ENCODE measurements at regions not wholly inside any gene's neighbourhood (a gene's known extent, or its start where the extent isn't known, plus 50 kb on each side); places are given as distances from the start of the nearest gene placed in this dataset.

GRCh38 chr7:156001496-156002260, 189.4 kb upstream of the SHH start:
- TF ChIP-seq CTCF (IDR thresholded peaks at IDR 0.05; ENCODE audit: borderline replicate concordance, control extremely low read depth, extremely low read depth, insufficient read depth, missing control alignments) = no peak
- DNase-seq (ENCODE audit: low spot score) = no peak
- in situ Hi-C loops (cut with MboI; ENCODE audit: low sequenced_read_pairs, unreplicated experiment) = no loop called here

DNA sequence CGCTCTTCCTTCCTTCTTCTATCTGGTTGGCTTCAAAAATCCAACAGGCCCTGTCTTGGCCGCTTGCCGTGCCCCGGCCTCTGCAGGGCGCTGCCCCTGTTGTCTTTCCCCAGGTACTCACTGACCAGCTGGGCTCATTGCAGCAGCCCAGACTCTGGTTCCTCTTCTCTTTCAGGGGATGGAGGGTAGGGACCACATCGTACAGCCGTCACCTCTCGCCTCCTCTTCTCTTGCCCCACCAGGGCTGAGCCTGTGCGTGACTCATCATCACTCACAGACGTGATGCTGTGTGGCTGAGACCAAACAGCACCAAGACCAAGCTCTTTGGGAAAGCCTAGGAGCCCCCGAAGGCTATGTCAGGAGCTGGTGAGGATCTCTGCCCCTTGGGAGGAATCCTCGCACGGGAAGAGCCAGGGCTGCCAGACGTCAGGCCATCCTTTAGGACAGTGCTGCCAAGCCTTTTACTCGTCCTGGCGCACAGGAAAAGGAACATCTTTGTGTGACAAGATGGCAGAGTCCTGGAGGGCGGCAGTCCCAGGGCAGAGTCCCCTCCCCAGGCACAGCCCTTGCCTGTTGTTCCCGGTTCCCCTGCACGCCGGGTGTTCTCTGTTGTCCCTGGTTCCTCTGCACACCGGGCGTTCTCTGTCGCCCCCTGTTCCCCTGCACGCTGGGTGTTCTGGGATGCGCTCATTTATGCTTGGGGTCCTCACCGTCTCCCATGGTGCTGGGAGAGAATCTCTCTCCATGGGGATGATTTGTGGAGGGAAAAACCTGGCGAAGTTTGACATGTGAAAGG, 188.5 kb upstream of the SHH start:
- no peak for TF ChIP-seq CTCF (IDR thresholded peaks at IDR 0.05; ENCODE audit: borderline replicate concordance, control extremely low read depth, extremely low read depth, insufficient read depth, missing control alignments)
- in situ Hi-C loops (cut with MboI; ENCODE audit: low sequenced_read_pairs, unreplicated experiment) = no loop called here
- no peak for DNase-seq (ENCODE audit: low spot score)

DNA sequence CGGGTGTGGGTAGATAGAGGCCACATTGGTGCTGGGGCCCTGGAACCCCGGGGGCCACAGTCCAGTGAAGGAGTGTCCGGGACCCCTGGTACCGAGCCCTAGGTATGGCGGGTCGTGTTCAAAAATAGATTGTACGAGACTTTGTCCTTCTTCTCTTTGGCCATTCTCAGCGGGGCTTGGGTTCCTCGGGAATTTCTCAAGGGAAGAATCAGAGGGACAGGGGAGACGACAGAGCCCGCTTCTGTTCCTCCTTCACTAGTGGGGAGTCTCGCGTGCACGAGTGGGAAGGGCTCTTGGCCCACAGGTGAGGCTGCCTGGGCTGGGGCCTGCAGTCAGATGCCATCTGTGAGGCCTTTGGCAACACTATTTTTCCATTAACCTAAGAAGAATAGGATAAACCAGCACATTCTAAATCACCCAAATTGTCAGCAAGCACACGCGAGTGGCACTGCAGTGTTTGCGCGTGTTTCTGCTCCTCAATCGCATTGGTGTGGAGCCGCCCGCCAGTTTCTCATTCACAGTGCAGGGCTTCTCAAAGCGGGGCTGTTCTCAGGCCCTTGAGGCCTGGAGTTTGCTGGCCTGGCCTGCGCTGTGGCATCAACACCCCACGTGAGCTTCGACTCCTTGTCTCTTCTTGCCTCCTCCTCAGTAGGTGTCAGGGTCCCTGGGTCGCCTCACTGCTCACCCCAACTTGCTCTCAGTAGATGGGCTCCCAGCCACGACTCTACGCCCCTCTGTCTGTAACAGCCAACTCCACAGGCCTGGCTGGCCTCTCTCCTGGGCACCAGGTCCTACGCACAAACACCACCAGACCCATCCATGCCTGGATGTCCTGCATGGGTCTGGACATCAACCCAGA, 187.6 kb upstream of the SHH start:
- in situ Hi-C loops (cut with MboI; ENCODE audit: low sequenced_read_pairs, unreplicated experiment) = no loop called here
- no peak for TF ChIP-seq CTCF (IDR thresholded peaks at IDR 0.05; ENCODE audit: borderline replicate concordance, control extremely low read depth, extremely low read depth, insufficient read depth, missing control alignments)
- no peak for DNase-seq (ENCODE audit: low spot score)

- in situ Hi-C loops (cut with MboI; ENCODE audit: low sequenced_read_pairs, unreplicated experiment) = no loop called here
- TF ChIP-seq CTCF (IDR thresholded peaks at IDR 0.05; ENCODE audit: borderline replicate concordance, control extremely low read depth, extremely low read depth, insufficient read depth, missing control alignments) = no peak
- no peak for DNase-seq (ENCODE audit: low spot score)
Observed at GRCh38 chr7:155998766-155999630, 186.7 kb upstream of the SHH start.

DNA sequence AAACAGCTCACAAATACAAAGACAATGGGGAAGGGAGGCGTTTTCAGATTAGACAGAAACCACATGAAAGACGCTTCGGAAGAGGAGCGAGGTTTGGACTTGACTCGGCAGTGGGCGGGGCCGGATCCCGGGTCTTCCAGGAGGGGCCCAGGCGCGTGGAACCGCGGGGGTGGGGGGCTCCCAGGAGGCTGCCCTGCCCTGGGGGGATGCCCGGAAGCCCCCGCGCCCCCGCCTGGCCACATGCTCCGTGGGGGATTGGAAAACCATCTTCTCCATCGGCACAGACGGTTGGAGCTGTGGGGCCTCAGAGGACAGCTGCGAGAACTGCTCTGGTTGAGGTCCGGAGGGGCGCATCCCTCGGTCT, 186.0 kb upstream of the SHH start:
- no peak for TF ChIP-seq CTCF (IDR thresholded peaks at IDR 0.05; ENCODE audit: borderline replicate concordance, control extremely low read depth, extremely low read depth, insufficient read depth, missing control alignments)
- in situ Hi-C loops (cut with MboI; ENCODE audit: low sequenced_read_pairs, unreplicated experiment) = no loop called here

More for the DNA sequence above, 186.0 kb upstream of the SHH start:
- DNase-seq (ENCODE audit: low spot score) = no peak
